Liver (tissue), 8 donors: ENCODE measurements at regions not wholly inside any gene's neighbourhood (a gene's known extent, or its start where the extent isn't known, plus 50 kb on each side); places are given as distances from the start of the nearest gene placed in this dataset.

Experiments used
- DNase-seq: peaks from one replicate; pipeline ENCODE4 v3.0.0-alpha.2; 2017; ENCODE audit warnings: low spot score
- H3K27ac ChIP-seq, 2 donors: one replicate each; pipeline ENCODE4 v1.7.0; 2013; ENCODE audit warnings: inconsistent platforms in 2 of 2, low read length in 2 of 2, control low read depth in 1 of 2, low read depth in 1 of 2, mild to moderate bottlenecking in 1 of 2
- H3K27me3 ChIP-seq, 4 donors: one replicate each; pipeline versions ENCODE4 v1.6.1 to v1.7.0; 2013; ENCODE audit warnings: low read length in 3 of 4, inconsistent platforms in 1 of 4, mild to moderate bottlenecking in 1 of 4, moderate library complexity in 1 of 4; ENCODE audit not compliant: control insufficient read depth in 4 of 4, insufficient read depth in 4 of 4
- H3K36me3 ChIP-seq, 4 donors: one replicate each; pipeline versions ENCODE4 v1.6.1 to v1.7.0; 2013; ENCODE audit warnings: low read length in 3 of 4, mild to moderate bottlenecking in 3 of 4, low read depth in 1 of 4, moderate library complexity in 1 of 4; ENCODE audit not compliant: control insufficient read depth in 4 of 4, insufficient read depth in 3 of 4
- H3K4me1 ChIP-seq, 4 donors: one replicate each; pipeline versions ENCODE4 v1.6.1 to v1.7.0; 2013; ENCODE audit warnings: low read length in 3 of 4, mild to moderate bottlenecking in 3 of 4, moderate library complexity in 1 of 4; ENCODE audit not compliant: control insufficient read depth in 4 of 4, insufficient read depth in 4 of 4
- H3K4me3 ChIP-seq, 3 donors: one replicate each; pipeline versions ENCODE4 v1.6.1 to v1.7.0; 2013; ENCODE audit warnings: low read length in 3 of 3, control low read depth in 1 of 3, low read depth in 1 of 3, mild to moderate bottlenecking in 1 of 3
- H3K9ac ChIP-seq, 2 donors: one replicate each; pipeline ENCODE4 v1.7.0; 2013; ENCODE audit warnings: low read length in 2 of 2, mild to moderate bottlenecking in 2 of 2, moderate library complexity in 2 of 2, control low read depth in 1 of 2, low read depth in 1 of 2
- H3K9me3 ChIP-seq, 4 donors: one replicate each; pipeline versions ENCODE4 v1.6.1 to v1.7.0; 2013; ENCODE audit warnings: low read length in 3 of 4; ENCODE audit not compliant: control insufficient read depth in 4 of 4
- EGR1 ChIP-seq, 2 donors: IDR thresholded peaks; 2 replicates each; pipeline ENCODE4 v1.6.1; 2016 to 2018; ENCODE audit warnings: antibody characterized with exemption in 2 of 2, low read depth in 2 of 2
- FOXA2 ChIP-seq: IDR thresholded peaks from 2 replicates; pipeline ENCODE4 v1.6.1; 2016; ENCODE audit warnings: antibody characterized with exemption
- GABPA ChIP-seq, 2 donors: IDR thresholded peaks in 1 of 2; conservative IDR thresholded peaks in 1 of 2; 2 replicates each; pipeline ENCODE4 v1.6.1; 2016; ENCODE audit warnings: antibody characterized with exemption in 2 of 2, mild to moderate bottlenecking in 1 of 2, moderate library complexity in 1 of 2
- HNF4A ChIP-seq, 2 donors: conservative IDR thresholded peaks; 2 replicates each; pipeline ENCODE4 v1.6.1; 2016; ENCODE audit warnings: antibody characterized with exemption in 2 of 2, mild to moderate bottlenecking in 2 of 2
- HNF4G ChIP-seq: IDR thresholded peaks from 2 replicates; pipeline ENCODE4 v1.6.1; 2016; ENCODE audit warnings: antibody characterized with exemption
- JUND ChIP-seq, 2 donors: IDR thresholded peaks; 2 replicates each; pipeline ENCODE4 v1.6.1; 2016; ENCODE audit warnings: antibody characterized with exemption in 2 of 2
- NR2F2 ChIP-seq: IDR thresholded peaks from 2 replicates; pipeline ENCODE4 v1.6.1; 2016; ENCODE audit warnings: antibody characterized with exemption
- RAD21 ChIP-seq, 2 donors: IDR thresholded peaks; 2 replicates each; pipeline ENCODE4 v1.6.1; 2016; ENCODE audit warnings: antibody characterized with exemption in 2 of 2, mild to moderate bottlenecking in 2 of 2
- RXRA ChIP-seq, 2 donors: IDR thresholded peaks; 2 replicates each; pipeline ENCODE4 v1.6.1; 2017 to 2018; ENCODE audit warnings: antibody characterized with exemption in 2 of 2, mild to moderate bottlenecking in 1 of 2
- SP1 ChIP-seq: IDR thresholded peaks from 2 replicates; pipeline ENCODE4 v1.6.1; 2018; ENCODE audit warnings: antibody characterized with exemption, mild to moderate bottlenecking
- WGBS: extraction: QIAGEN DNeasy Blood & Tissue Kit; methylation state at CpG from one replicate; pipeline ENCODE4 v1.1.7; 2013; 5-methylcytosine and 5-hydroxymethylcytosine counted together
- TF ChIP-seq, protein P1 (sequence below): IDR thresholded peaks from 2 replicates; pipeline ENCODE4 v1.6.1; 2016; ENCODE audit warnings: antibody characterized with exemption
- TF ChIP-seq, protein P2 (sequence below): fragments of 150-350 bp; IDR thresholded peaks from 2 replicates; pipeline ENCODE4 v1.5.1; 2017; ENCODE audit warnings: improper control_type of control experiment, low read depth, low read length; ENCODE audit not compliant: missing input control
- TF ChIP-seq, protein P3 (sequence below): IDR thresholded peaks from 2 replicates; pipeline ENCODE4 v1.6.1; 2016; ENCODE audit warnings: antibody characterized with exemption
- TF ChIP-seq, protein P4 (sequence below): IDR thresholded peaks from 2 replicates; pipeline ENCODE4 v1.6.1; 2016; ENCODE audit warnings: antibody characterized with exemption
- donor health status: healthy.
- donor health status: healthy.
- donor health status: healthy.
- donor health status: healthy.
- donor health status: healthy.

DNA sequence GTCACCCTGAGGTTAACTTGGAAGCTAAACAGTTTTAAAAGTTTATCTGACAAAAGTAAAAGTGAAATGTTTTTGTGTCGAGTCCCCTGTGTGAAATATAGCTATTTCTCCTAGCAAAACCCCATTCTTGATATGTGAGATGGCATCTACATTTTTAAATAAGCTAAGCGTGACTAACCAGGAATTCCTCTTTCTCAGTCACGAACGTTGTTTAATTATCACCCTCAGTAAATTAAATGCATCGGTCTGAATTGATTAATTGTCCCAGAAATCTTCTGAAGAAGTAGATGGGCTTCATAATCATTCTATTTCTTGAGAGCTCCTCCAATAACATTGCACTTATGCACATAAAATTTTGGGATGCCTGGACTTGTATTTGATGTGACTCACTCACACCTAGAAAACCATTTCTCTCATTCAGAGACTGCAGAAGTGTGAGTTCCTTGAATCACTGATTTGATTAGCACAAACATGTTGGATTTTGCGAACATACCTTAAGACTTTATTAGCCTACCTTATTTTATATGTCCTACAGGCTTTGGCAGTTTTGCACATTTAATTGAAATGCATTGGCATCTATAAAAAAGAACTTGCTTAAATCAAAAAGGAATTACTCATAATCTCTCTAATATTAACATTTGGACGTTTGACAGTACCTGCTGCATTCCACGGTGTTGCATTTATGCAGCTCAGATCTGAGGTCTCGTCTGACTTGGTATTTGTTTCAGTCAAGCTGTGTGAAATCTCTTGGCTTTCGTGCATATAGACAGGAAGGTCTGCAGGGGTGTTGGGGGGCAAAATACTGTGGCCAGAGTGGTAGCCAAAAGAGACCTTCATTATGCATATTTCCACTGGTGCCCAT, 475.2 kb downstream of the EPHA4 start:
- no peak overlapping the region for H3K4me3 ChIP-seq
- no peak overlapping the region for H3K9ac ChIP-seq
- no peak overlapping the region for H3K27ac ChIP-seq
- no peaks in the 10 kb centered on the region for H3K36me3 ChIP-seq
- no peak for DNase-seq
- 65% methylated on average over 10 of the region's 10 CpGs for WGBS
- TF ChIP-seq, protein P1, sequence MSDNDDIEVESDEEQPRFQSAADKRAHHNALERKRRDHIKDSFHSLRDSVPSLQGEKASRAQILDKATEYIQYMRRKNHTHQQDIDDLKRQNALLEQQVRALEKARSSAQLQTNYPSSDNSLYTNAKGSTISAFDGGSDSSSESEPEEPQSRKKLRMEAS: no peak
- TF ChIP-seq RXRA (IDR thresholded peaks at IDR 0.05) (no peak), GABPA (IDR thresholded peaks at IDR 0.05 in 1 of 2, conservative IDR thresholded peaks at IDR 0.05 in 1 of 2) (no peak), HNF4A (conservative IDR thresholded peaks at IDR 0.05) (no peak), HNF4G (no peak)
- TF ChIP-seq, protein P2, sequence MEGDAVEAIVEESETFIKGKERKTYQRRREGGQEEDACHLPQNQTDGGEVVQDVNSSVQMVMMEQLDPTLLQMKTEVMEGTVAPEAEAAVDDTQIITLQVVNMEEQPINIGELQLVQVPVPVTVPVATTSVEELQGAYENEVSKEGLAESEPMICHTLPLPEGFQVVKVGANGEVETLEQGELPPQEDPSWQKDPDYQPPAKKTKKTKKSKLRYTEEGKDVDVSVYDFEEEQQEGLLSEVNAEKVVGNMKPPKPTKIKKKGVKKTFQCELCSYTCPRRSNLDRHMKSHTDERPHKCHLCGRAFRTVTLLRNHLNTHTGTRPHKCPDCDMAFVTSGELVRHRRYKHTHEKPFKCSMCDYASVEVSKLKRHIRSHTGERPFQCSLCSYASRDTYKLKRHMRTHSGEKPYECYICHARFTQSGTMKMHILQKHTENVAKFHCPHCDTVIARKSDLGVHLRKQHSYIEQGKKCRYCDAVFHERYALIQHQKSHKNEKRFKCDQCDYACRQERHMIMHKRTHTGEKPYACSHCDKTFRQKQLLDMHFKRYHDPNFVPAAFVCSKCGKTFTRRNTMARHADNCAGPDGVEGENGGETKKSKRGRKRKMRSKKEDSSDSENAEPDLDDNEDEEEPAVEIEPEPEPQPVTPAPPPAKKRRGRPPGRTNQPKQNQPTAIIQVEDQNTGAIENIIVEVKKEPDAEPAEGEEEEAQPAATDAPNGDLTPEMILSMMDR: no peak
- no peaks in the 10 kb centered on the region for H3K4me1 ChIP-seq
- no peaks in the 10 kb centered on the region for H3K9me3 ChIP-seq
- H3K27me3 ChIP-seq: peaks cover 0 to 3% (median under 1%) of the 10 kb centered on the region in 4 donors

DNA sequence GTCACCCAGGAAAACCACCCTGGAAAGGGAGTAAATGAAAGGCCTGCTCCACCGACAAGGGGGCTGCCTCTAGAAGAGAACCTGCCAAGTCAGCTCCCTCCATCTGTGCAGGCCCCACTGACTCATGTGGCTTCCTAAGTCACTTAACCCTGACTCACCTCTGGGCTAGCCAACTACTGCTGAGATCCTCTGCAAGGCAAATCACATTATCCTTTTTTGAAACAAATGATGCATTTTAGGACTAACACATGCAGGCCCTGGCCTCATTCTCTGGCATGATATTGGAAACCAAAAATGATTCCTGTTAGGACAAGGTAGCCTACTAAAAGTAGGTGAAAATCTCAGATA, 474.6 kb downstream of the EPHA4 start:
- no peak for TF ChIP-seq GABPA (IDR thresholded peaks at IDR 0.05 in 1 of 2, conservative IDR thresholded peaks at IDR 0.05 in 1 of 2)
- TF ChIP-seq HNF4G: no peak
- TF ChIP-seq RAD21 (IDR thresholded peaks at IDR 0.05): no peak
- TF ChIP-seq JUND (IDR thresholded peaks at IDR 0.05): no peak
- TF ChIP-seq, protein P3, sequence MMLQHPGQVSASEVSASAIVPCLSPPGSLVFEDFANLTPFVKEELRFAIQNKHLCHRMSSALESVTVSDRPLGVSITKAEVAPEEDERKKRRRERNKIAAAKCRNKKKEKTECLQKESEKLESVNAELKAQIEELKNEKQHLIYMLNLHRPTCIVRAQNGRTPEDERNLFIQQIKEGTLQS: no peak
- no peak for TF ChIP-seq FOXA2
- TF ChIP-seq SP1: no peak
- Histone ChIP-seq H3K27me3 (peaks cover 0 to 3% (median under 1%) of the 10 kb centered on the region in 4 donors), H3K9ac (no peak overlapping the region), H3K36me3 (no peaks in the 10 kb centered on the region), H3K9me3 (no peaks in the 10 kb centered on the region), H3K4me3 (no peak overlapping the region), H3K4me1 (no peaks in the 10 kb centered on the region), H3K27ac (no peak overlapping the region)
- 77% methylated on average over 1 of the region's 1 CpG for WGBS
- no peak for DNase-seq

DNA sequence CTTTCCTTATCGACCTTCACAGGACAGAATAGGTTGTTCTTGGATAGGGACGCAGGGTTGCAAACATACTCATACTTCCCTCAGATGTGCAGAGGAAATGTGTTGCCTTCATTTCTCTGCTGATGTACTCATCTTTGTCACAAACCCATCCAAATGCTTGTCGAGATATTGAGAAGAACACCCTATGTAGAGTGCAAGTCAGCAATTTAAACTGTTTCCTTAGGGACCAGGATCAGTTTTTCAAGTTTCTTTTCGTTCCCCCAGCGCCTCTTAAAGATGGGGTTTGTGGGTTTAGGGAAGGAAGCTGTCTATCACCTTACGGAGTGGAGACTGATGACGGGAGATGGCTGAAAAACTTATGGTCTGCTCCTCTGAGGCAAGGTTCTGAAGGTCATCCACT, 474.2 kb downstream of the EPHA4 start:
- TF ChIP-seq RAD21 (IDR thresholded peaks at IDR 0.05) (no peak), RXRA (IDR thresholded peaks at IDR 0.05) (no peak), HNF4A (conservative IDR thresholded peaks at IDR 0.05) (no peak), NR2F2 (no peak), EGR1 (IDR thresholded peaks at IDR 0.05; ENCODE audit: low read depth in 2 of 2) (no peak)
- TF ChIP-seq, protein P4, sequence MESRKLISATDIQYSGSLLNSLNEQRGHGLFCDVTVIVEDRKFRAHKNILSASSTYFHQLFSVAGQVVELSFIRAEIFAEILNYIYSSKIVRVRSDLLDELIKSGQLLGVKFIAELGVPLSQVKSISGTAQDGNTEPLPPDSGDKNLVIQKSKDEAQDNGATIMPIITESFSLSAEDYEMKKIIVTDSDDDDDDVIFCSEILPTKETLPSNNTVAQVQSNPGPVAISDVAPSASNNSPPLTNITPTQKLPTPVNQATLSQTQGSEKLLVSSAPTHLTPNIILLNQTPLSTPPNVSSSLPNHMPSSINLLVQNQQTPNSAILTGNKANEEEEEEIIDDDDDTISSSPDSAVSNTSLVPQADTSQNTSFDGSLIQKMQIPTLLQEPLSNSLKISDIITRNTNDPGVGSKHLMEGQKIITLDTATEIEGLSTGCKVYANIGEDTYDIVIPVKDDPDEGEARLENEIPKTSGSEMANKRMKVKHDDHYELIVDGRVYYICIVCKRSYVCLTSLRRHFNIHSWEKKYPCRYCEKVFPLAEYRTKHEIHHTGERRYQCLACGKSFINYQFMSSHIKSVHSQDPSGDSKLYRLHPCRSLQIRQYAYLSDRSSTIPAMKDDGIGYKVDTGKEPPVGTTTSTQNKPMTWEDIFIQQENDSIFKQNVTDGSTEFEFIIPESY: no peak
- TF ChIP-seq, protein P1: no peak
- 76% methylated on average over 7 of the region's 7 CpGs for WGBS

More for the DNA sequence above, 474.2 kb downstream of the EPHA4 start:
- Histone ChIP-seq H3K36me3 (no peaks in the 10 kb centered on the region), H3K27ac (no peak overlapping the region), H3K9me3 (no peaks in the 10 kb centered on the region), H3K4me3 (no peak overlapping the region), H3K27me3 (peaks cover 0 to 3% (median under 1%) of the 10 kb centered on the region in 4 donors), H3K9ac (no peak overlapping the region), H3K4me1 (no peaks in the 10 kb centered on the region)
- DNase-seq: no peak
